H9 (cell line): ENCODE measurements at regions not wholly inside any gene's neighbourhood (a gene's known extent, or its start where the extent isn't known, plus 50 kb on each side); places are given as distances from the start of the nearest gene placed in this dataset.

Experiments used
- DNase-seq: peaks from one replicate; pipeline ENCODE4 v3.0.0-alpha.2; 2017
- H2AFZ ChIP-seq: one replicate; pipeline ENCODE4 v1.6.1; 2013; ENCODE audit warnings: mild to moderate bottlenecking, low read length, control low read depth, moderate library complexity
- H2AK5ac ChIP-seq: 2 replicates; pipeline ENCODE4 v1.6.1; 2013; ENCODE audit warnings: low read length, control low read depth, mixed read lengths; ENCODE audit not compliant: insufficient read length
- H2BK120ac ChIP-seq: one replicate; pipeline ENCODE4 v1.6.1; 2013; ENCODE audit warnings: low read depth, mild to moderate bottlenecking, low read length, control low read depth, inconsistent platforms; ENCODE audit not compliant: poor library complexity, severe bottlenecking
- H2BK12ac ChIP-seq: 2 replicates; pipeline ENCODE4 v1.6.1; 2013; ENCODE audit warnings: low read length, control low read depth, mixed read lengths, low read depth; ENCODE audit not compliant: insufficient read length
- H2BK15ac ChIP-seq: 2 replicates; pipeline ENCODE4 v1.6.1; 2013; ENCODE audit warnings: low read depth, low read length, control low read depth
- H2BK20ac ChIP-seq: one replicate; pipeline ENCODE4 v1.6.1; 2013; ENCODE audit warnings: low read depth, mild to moderate bottlenecking, low read length, control low read depth, inconsistent platforms; ENCODE audit not compliant: poor library complexity, severe bottlenecking
- H2BK5ac ChIP-seq: 2 replicates; pipeline ENCODE4 v1.6.1; 2013; ENCODE audit warnings: low read length, control low read depth, mixed read lengths; ENCODE audit not compliant: insufficient read length
- H3K14ac ChIP-seq: 2 replicates; pipeline ENCODE4 v1.6.1; 2013; ENCODE audit warnings: low read length, control low read depth; ENCODE audit not compliant: insufficient read depth
- H3K18ac ChIP-seq: 2 replicates; pipeline ENCODE4 v1.6.1; 2013; ENCODE audit warnings: low read depth, mild to moderate bottlenecking, mixed read lengths, low read length, control low read depth; ENCODE audit not compliant: insufficient read length
- H3K23ac ChIP-seq: 2 replicates; pipeline ENCODE4 v1.6.1; 2013; ENCODE audit warnings: low read length, control low read depth, mixed read lengths, low read depth; ENCODE audit not compliant: insufficient read length
- H3K23me2 ChIP-seq: 2 replicates; pipeline ENCODE4 v1.6.1; 2013; ENCODE audit warnings: low read depth, mild to moderate bottlenecking, mixed read lengths, low read length, control low read depth; ENCODE audit not compliant: insufficient read length, poor library complexity, severe bottlenecking
- H3K27ac ChIP-seq: 2 replicates; pipeline ENCODE4 v1.5.1; 2013; ENCODE audit warnings: low read length, control low read depth, mixed read lengths, low read depth; ENCODE audit not compliant: insufficient read length
- H3K27me3 ChIP-seq: 2 replicates; pipeline ENCODE4 v1.6.1; 2013; ENCODE audit warnings: low read length, control low read depth, inconsistent platforms; ENCODE audit not compliant: insufficient read depth
- H3K4ac ChIP-seq: 2 replicates; pipeline ENCODE4 v1.6.1; 2013; ENCODE audit warnings: low read depth, mild to moderate bottlenecking, control low read depth, inconsistent platforms, low read length, moderate library complexity
- H3K4me1 ChIP-seq: 2 replicates; pipeline ENCODE4 v1.6.1; 2013; ENCODE audit warnings: low read length, control low read depth, inconsistent platforms; ENCODE audit not compliant: insufficient read depth
- H3K4me2 ChIP-seq: 2 replicates; pipeline ENCODE4 v1.6.1; 2013; ENCODE audit warnings: low read length, control low read depth, mixed read lengths; ENCODE audit not compliant: insufficient read length, insufficient read depth
- H3K56ac ChIP-seq: 2 replicates; pipeline ENCODE4 v1.6.1; 2013; ENCODE audit warnings: low read depth, mild to moderate bottlenecking, mixed read lengths, low read length, control low read depth; ENCODE audit not compliant: insufficient read length
- H3K79me1 ChIP-seq: 2 replicates; pipeline ENCODE4 v1.6.1; 2013; ENCODE audit warnings: low read depth, mild to moderate bottlenecking, moderate library complexity, low read length, control low read depth, inconsistent platforms; ENCODE audit not compliant: insufficient read depth, poor library complexity, severe bottlenecking
- H3K79me2 ChIP-seq: 2 replicates; pipeline ENCODE4 v1.6.1; 2013; ENCODE audit warnings: low read length, control low read depth, inconsistent platforms; ENCODE audit not compliant: insufficient read depth
- H3K9ac ChIP-seq: 2 replicates; pipeline ENCODE4 v1.6.1; 2013; ENCODE audit warnings: low read length, control low read depth, mixed read lengths; ENCODE audit not compliant: insufficient read length; ENCODE audit errors: extremely low read depth
- H3K9me3 ChIP-seq: one replicate; pipeline ENCODE4 v1.6.1; 2013; ENCODE audit warnings: low read depth, low read length, inconsistent platforms; ENCODE audit not compliant: control insufficient read depth
- H3T11ph ChIP-seq: one replicate; pipeline ENCODE4 v1.6.1; 2013; ENCODE audit warnings: mild to moderate bottlenecking, low read length, control low read depth, inconsistent platforms
- H4K20me1 ChIP-seq: one replicate; pipeline ENCODE4 v1.6.1; 2013; ENCODE audit not compliant: control insufficient read depth, insufficient read length, insufficient read depth
- H4K5ac ChIP-seq: 2 replicates; pipeline ENCODE4 v1.6.1; 2013; ENCODE audit warnings: low read depth, mild to moderate bottlenecking, mixed read lengths, low read length, control low read depth; ENCODE audit not compliant: insufficient read length
- H4K8ac ChIP-seq: replicated peaks from 2 replicates; pipeline ENCODE4 v1.6.1; 2013; ENCODE audit warnings: low read length, control low read depth, mixed read lengths, low read depth; ENCODE audit not compliant: insufficient read length
- H4K91ac ChIP-seq: 2 replicates; pipeline ENCODE4 v1.6.1; 2013; ENCODE audit warnings: low read depth, mild to moderate bottlenecking, moderate library complexity, mixed read lengths, low read length, control low read depth; ENCODE audit not compliant: insufficient read length
- H3K27ac Mint-ChIP-seq, 3 experiments: 2 replicates in 2 of 3; 3 replicates in 1 of 3; pipeline ENCODE4 v1.8.0; 2020 to 2021; ENCODE audit warnings: mixed read lengths in 3 of 3, mild to moderate bottlenecking in 1 of 3, moderate library complexity in 1 of 3
- H3K27me3 Mint-ChIP-seq: 2 replicates; pipeline ENCODE4 v1.8.0; 2021; ENCODE audit warnings: low read depth, mild to moderate bottlenecking, moderate library complexity, mixed read lengths
- H3K36me3 Mint-ChIP-seq, 3 experiments: 2 replicates in 2 of 3; 3 replicates in 1 of 3; pipeline ENCODE4 v1.8.0; 2020 to 2021; ENCODE audit warnings: low read depth in 3 of 3, mixed read lengths in 3 of 3; ENCODE audit not compliant: insufficient read depth in 1 of 3
- H3K4me1 Mint-ChIP-seq, 2 experiments: 2 replicates each; pipeline ENCODE4 v1.8.0; 2020; ENCODE audit warnings: mixed read lengths in 2 of 2
- H3K4me3 Mint-ChIP-seq, 2 experiments: 2 replicates in 1 of 2; 3 replicates in 1 of 2; pipeline ENCODE4 v1.8.0; 2020 to 2021; ENCODE audit warnings: mild to moderate bottlenecking in 2 of 2, mixed read lengths in 2 of 2, moderate library complexity in 1 of 2
- H3K9me3 Mint-ChIP-seq, 2 experiments: 2 replicates in 1 of 2; 3 replicates in 1 of 2; pipeline ENCODE4 v1.8.0; 2020; ENCODE audit warnings: mild to moderate bottlenecking in 2 of 2, mixed read lengths in 2 of 2, moderate library complexity in 1 of 2
- WGBS: extraction: QIAGEN DNeasy Blood & Tissue Kit; methylation state at CpG from one replicate; pipeline ENCODE4 v1.1.7; 2013; ENCODE audit warnings: missing lambda C conversion rate, low lambda C conversion rate, mixed read lengths; ENCODE audit not compliant: insufficient read length; ENCODE audit errors: extremely low coverage; 5-methylcytosine and 5-hydroxymethylcytosine counted together
- TF ChIP-seq, protein P1 (sequence below): fragments of 200-600 bp; sonication (generic); conservative IDR thresholded peaks from 3 replicates; pipeline ENCODE4 v1.8.0; 2021; ENCODE audit warnings: antibody characterized with exemption, mild to moderate bottlenecking

DNA sequence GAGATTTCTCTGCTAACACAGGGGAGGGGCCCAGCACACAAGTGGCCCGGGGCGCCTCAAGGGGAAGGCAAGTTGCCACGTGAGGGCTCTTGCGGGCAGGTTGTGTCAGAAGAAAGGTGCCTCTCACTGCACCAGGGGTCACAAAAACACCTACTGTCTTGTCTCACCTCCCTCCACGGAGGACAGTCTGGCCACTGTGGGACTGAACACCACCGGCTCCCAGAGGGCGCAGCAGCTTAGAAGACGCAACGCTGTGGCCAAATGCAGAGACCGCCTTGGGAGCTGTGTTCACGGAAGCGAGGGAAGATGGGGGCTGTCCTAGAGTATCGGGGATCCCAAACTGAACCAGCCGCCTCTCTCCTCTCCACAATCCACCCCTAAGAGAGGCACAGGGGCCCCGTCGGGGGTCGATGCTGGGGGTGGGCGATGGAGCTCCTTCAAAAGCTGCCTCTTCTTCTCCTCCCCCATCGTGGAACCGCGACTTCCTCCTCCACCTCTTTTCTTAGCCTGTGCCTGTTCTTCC lies 177.5 kb downstream of the FOXO1 start:
- Histone ChIP-seq H2BK12ac (no peak overlapping the region), H4K91ac (no peak overlapping the region), H2AK5ac (no peak overlapping the region), H2BK120ac (no peak overlapping the region), H3K56ac (no peak overlapping the region), H4K8ac (no peak overlapping the region), H2BK20ac (no peak overlapping the region), H3K79me2 (no peaks in the 10 kb centered on the region), H3K79me1 (no peaks in the 10 kb centered on the region), H3K27me3 (no peaks in the 10 kb centered on the region), H3K27ac (no peak overlapping the region), H4K20me1 (no peaks in the 10 kb centered on the region), H2BK5ac (no peak overlapping the region), H3K4me2 (no peak overlapping the region), H3K9me3 (no peaks in the 10 kb centered on the region), H3K18ac (no peak overlapping the region), H3K23ac (no peak overlapping the region), H3K9ac (no peak overlapping the region), H3K4ac (no peak overlapping the region), H2AFZ (no peak overlapping the region), H3K4me1 (peaks cover 3% of the 10 kb centered on the region; the same call in 1 of the 2 replicates), H3K23me2 (no peaks in the 10 kb centered on the region), H3K14ac (no peak overlapping the region), H4K5ac (no peak overlapping the region), H3T11ph (no peak overlapping the region), H2BK15ac (no peak overlapping the region)
- H3K4me3 Mint-ChIP-seq: no peak overlapping the region
- H3K9me3 Mint-ChIP-seq: no peaks in the 10 kb centered on the region
- no peak overlapping the region for H3K27ac Mint-ChIP-seq
- no peaks in the 10 kb centered on the region for H3K36me3 Mint-ChIP-seq
- no CpG with 5 or more reads among the region's 21 CpGs for WGBS
- no peaks in the 10 kb centered on the region; the same call in 1 of the 2 replicates for H3K27me3 Mint-ChIP-seq
- no peak for DNase-seq
- peaks cover 35 to 40% of the 10 kb centered on the region in 2 experiments for H3K4me1 Mint-ChIP-seq
- TF ChIP-seq, protein P1, sequence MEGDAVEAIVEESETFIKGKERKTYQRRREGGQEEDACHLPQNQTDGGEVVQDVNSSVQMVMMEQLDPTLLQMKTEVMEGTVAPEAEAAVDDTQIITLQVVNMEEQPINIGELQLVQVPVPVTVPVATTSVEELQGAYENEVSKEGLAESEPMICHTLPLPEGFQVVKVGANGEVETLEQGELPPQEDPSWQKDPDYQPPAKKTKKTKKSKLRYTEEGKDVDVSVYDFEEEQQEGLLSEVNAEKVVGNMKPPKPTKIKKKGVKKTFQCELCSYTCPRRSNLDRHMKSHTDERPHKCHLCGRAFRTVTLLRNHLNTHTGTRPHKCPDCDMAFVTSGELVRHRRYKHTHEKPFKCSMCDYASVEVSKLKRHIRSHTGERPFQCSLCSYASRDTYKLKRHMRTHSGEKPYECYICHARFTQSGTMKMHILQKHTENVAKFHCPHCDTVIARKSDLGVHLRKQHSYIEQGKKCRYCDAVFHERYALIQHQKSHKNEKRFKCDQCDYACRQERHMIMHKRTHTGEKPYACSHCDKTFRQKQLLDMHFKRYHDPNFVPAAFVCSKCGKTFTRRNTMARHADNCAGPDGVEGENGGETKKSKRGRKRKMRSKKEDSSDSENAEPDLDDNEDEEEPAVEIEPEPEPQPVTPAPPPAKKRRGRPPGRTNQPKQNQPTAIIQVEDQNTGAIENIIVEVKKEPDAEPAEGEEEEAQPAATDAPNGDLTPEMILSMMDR: no peak
